Panc1 (cell line): ENCODE measurements at regions not wholly inside any gene's neighbourhood (a gene's known extent, or its start where the extent isn't known, plus 50 kb on each side); places are given as distances from the start of the nearest gene placed in this dataset.

Source experiments
- ATAC-seq: fragments of 200-7000 bp; cut with Tn5 transposase; 2 replicates; pipeline ENCODE4 v1.9.1; 2020; ENCODE audit warnings: mild to moderate bottlenecking, moderate library complexity
- BruUV-seq: library from RNA; stranded (reverse); fragments of 400-500 nt; replicated peaks from 2 replicates; lab custom pipeline; 2021; lab: Mats Ljungman, UMichigan
- CTCF ChIA-PET: fragments of 300-600 bp; sonication (Branson Sonifier 250); formaldehyde crosslinking; loops from one replicate; lab custom pipeline; 2022; ENCODE audit warnings: antibody characterized with exemption; lab: Charles Lee
- POLR2A ChIA-PET: fragments of 300-600 bp; sonication (Branson Sonifier 250); formaldehyde crosslinking; loops from one replicate; lab custom pipeline; 2022; ENCODE audit warnings: antibody characterized with exemption; lab: Charles Lee
- DNase-seq: peaks from one replicate; pipeline ENCODE4 v3.0.0-alpha.2; 2010; ENCODE audit warnings: low read depth, low spot score
- H3K27ac ChIP-seq: 2 replicates; pipeline ENCODE4 v1.5.1; 2011; ENCODE audit warnings: mild to moderate bottlenecking, low read length, inconsistent platforms
- H3K27me3 ChIP-seq: fragments of 200-500 bp; sonication (Bioruptor generic); 2 replicates; pipeline ENCODE4 v1.6.0; 2014; ENCODE audit warnings: low read length, inconsistent platforms; ENCODE audit not compliant: control insufficient read depth, insufficient read depth
- H3K36me3 ChIP-seq: fragments of 200-500 bp; sonication (Bioruptor generic); 2 replicates; pipeline ENCODE4 v1.5.1; 2014; ENCODE audit warnings: inconsistent platforms, mild to moderate bottlenecking, low read length, moderate library complexity; ENCODE audit not compliant: control insufficient read depth, insufficient read depth
- H3K4me1 ChIP-seq: 2 replicates; pipeline ENCODE4 v1.5.1; 2011; ENCODE audit warnings: inconsistent platforms, mild to moderate bottlenecking, low read length, moderate library complexity; ENCODE audit not compliant: control insufficient read depth, insufficient read depth
- H3K4me3 ChIP-seq, 2 experiments: 2 replicates each; pipeline ENCODE4 v1.5.1; 2011 to 2012; ENCODE audit warnings: low read depth in 2 of 2, low read length in 2 of 2, mild to moderate bottlenecking in 2 of 2, inconsistent platforms in 1 of 2, moderate library complexity in 1 of 2
- H3K9me3 ChIP-seq: fragments of 200-500 bp; sonication (Bioruptor generic); 2 replicates; pipeline ENCODE4 v1.5.1; 2014; ENCODE audit warnings: low read depth, mild to moderate bottlenecking, inconsistent platforms, low read length, moderate library complexity; ENCODE audit not compliant: control insufficient read depth, insufficient read depth
- POLR2AphosphoS5 ChIP-seq: IDR thresholded peaks from 2 replicates; pipeline ENCODE4 v1.6.1; 2012; ENCODE audit warnings: mild to moderate bottlenecking, low read depth, low read length, moderate library complexity
- REST ChIP-seq, 2 experiments: IDR thresholded peaks; 2 replicates each; pipeline ENCODE4 v1.6.1; 2011 to 2012; ENCODE audit warnings: low read depth in 2 of 2, control low read depth in 1 of 2, low read length in 1 of 2, mild to moderate bottlenecking in 1 of 2, moderate library complexity in 1 of 2; ENCODE audit not compliant: insufficient read depth in 1 of 2
- SIN3A ChIP-seq: IDR thresholded peaks from 2 replicates; pipeline ENCODE4 v1.6.1; 2012; ENCODE audit warnings: low read depth, mild to moderate bottlenecking, low read length, moderate library complexity, borderline replicate concordance; ENCODE audit not compliant: insufficient read depth
- TCF7L2 ChIP-seq: IDR thresholded peaks from 2 replicates; pipeline ENCODE4 v1.6.1; 2011; ENCODE audit warnings: mild to moderate bottlenecking, low read depth, low read length, inconsistent platforms
- in situ Hi-C: cut with HindIII; loops from 2 replicates; pipeline ENCODE4 v1.10.0; 2016; ENCODE audit warnings: low sequenced_read_pairs, low pct_unique_long_range_greater_than_20kb
- intact Hi-C: fragments of 100-400 bp; cut with micrococcal nuclease; formaldehyde crosslinking; loops from one replicate; pipeline ENCODE4 v1.10.0; 2022; ENCODE audit not compliant: unreplicated experiment
- TF ChIP-seq, protein P1 (sequence below): fragments of 450-650 bp; IDR thresholded peaks from 2 replicates; pipeline ENCODE4 v1.5.1; 2017; ENCODE audit warnings: mild to moderate bottlenecking

DNA sequence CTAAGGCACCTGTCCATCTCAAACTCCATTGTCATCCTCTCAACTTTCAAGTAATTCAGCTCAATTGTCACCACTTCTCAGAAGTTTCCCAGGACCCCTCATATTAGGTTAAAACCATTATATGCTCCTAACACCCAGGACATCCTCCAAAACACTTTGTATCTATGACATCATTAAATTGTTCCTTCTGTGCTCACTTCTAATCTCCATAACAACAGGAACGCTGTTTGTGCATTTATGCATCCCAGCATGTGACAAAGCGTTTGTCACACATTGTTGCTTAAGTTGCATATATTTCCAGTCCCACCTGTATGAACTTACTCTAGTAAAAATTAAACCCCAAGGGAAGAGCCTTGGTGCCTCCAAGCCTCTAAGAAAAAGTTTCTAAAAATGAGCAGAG lies 133.9 kb downstream of the TBX5 start:
- TF ChIP-seq SIN3A: no peak
- TF ChIP-seq POLR2AphosphoS5: no peak
- H3K27me3 ChIP-seq: no peaks in the 10 kb centered on the region; the same call in none of the 2 replicates
- H3K27ac ChIP-seq: no peak overlapping the region
- no peaks in the 10 kb centered on the region for H3K36me3 ChIP-seq
- intact Hi-C loops: no loop called here
- no peak for ATAC-seq
- no peaks in the 10 kb centered on the region for H3K9me3 ChIP-seq
- ChIA-PET CTCF (no interaction called here), POLR2A (no interaction called here)
- H3K4me3 ChIP-seq: no peak overlapping the region
- in situ Hi-C loops: no loop called here
- no peak for DNase-seq
- BruUV-seq: no TSS peak
- no peaks in the 10 kb centered on the region for H3K4me1 ChIP-seq

DNA sequence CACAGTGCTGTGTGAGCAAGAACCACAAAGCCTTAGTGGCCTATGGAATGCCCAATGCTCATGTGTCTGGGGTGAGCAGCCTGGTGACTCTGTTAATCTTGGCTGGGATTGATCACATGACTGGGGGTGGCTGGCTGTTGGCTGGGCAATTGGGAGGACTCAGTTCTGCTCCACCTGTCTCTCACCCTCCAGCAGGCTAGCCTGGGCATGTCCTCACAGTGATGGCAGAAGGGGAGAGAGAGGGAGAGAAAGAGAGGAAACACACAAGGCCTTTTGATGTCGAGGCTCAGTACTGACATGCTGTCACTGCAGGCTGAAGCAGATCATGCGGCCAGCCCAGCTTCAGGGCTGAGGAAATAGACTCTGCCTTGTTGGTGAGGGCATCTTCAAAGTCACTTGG lies 136.8 kb downstream of the TBX5 start:
- no peak overlapping the region for H3K27ac ChIP-seq
- TF ChIP-seq POLR2AphosphoS5 (no peak), REST (IDR thresholded peaks at IDR 0.05; ENCODE audit: insufficient read depth in 1 of 2, low read depth in 2 of 2, low read length in 1 of 2) (no peak), SIN3A (no peak), TCF7L2 (no peak)
- TF ChIP-seq, protein P1, sequence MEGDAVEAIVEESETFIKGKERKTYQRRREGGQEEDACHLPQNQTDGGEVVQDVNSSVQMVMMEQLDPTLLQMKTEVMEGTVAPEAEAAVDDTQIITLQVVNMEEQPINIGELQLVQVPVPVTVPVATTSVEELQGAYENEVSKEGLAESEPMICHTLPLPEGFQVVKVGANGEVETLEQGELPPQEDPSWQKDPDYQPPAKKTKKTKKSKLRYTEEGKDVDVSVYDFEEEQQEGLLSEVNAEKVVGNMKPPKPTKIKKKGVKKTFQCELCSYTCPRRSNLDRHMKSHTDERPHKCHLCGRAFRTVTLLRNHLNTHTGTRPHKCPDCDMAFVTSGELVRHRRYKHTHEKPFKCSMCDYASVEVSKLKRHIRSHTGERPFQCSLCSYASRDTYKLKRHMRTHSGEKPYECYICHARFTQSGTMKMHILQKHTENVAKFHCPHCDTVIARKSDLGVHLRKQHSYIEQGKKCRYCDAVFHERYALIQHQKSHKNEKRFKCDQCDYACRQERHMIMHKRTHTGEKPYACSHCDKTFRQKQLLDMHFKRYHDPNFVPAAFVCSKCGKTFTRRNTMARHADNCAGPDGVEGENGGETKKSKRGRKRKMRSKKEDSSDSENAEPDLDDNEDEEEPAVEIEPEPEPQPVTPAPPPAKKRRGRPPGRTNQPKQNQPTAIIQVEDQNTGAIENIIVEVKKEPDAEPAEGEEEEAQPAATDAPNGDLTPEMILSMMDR: no peak

DNA sequence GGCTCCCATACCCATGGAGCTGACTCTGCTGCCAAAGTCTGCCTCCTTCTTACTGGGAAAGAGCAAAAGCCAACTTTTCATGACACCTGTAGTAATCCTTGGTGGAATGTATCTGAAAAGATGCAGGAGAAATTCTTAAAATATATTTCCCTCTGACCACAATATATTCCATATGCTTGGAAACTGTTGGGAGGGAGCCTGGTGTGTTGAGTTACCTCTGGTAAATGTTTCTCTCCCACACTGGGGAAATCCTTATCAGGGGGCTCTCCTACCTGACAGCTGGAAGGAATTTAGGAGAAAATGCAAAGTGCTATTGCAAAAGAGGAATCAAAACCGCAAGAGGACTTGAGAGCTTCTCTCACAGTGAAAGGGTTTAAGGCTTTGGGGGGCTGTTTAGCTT lies 139.4 kb downstream of the TBX5 start:
- ChIA-PET CTCF (no interaction called here), POLR2A (no interaction called here)
- no peak for ATAC-seq

More for the DNA sequence above, 136.8 kb downstream of the TBX5 start:
- POLR2A ChIA-PET: no interaction called here
- CTCF ChIA-PET: no interaction called here
- Histone ChIP-seq H3K36me3 (no peaks in the 10 kb centered on the region), H3K4me3 (no peak overlapping the region), H3K4me1 (no peaks in the 10 kb centered on the region), H3K9me3 (no peaks in the 10 kb centered on the region), H3K27me3 (no peaks in the 10 kb centered on the region; the same call in none of the 2 replicates)
- ATAC-seq (no peak), DNase-seq (no peak)
- in situ Hi-C loops: no loop called here
- intact Hi-C loops: no loop called here
- no TSS peak for BruUV-seq

More for the DNA sequence above, 139.4 kb downstream of the TBX5 start:
- Histone ChIP-seq H3K27me3 (no peaks in the 10 kb centered on the region; the same call in 1 of the 2 replicates), H3K4me1 (no peaks in the 10 kb centered on the region), H3K4me3 (no peak overlapping the region), H3K36me3 (no peaks in the 10 kb centered on the region), H3K9me3 (no peaks in the 10 kb centered on the region), H3K27ac (no peak overlapping the region)
- no TSS peak for BruUV-seq
- intact Hi-C loops: no loop called here
- in situ Hi-C loops: no loop called here
- TF ChIP-seq REST (IDR thresholded peaks at IDR 0.05; ENCODE audit: insufficient read depth in 1 of 2, low read depth in 2 of 2, low read length in 1 of 2): no peak
- TF ChIP-seq, protein P1: no peak
- no peak for TF ChIP-seq SIN3A
- no peak for TF ChIP-seq POLR2AphosphoS5
- no peak for TF ChIP-seq TCF7L2
- no peak for DNase-seq
